GM19238 (cell line): ENCODE measurements at regions not wholly inside any gene's neighbourhood (a gene's known extent, or its start where the extent isn't known, plus 50 kb on each side); places are given as distances from the start of the nearest gene placed in this dataset.

Experiments used
- DNase-seq: peaks from one replicate; pipeline ENCODE4 v3.0.0; 2011; ENCODE audit warnings: low spot score; ENCODE audit not compliant: insufficient read length

DNA sequence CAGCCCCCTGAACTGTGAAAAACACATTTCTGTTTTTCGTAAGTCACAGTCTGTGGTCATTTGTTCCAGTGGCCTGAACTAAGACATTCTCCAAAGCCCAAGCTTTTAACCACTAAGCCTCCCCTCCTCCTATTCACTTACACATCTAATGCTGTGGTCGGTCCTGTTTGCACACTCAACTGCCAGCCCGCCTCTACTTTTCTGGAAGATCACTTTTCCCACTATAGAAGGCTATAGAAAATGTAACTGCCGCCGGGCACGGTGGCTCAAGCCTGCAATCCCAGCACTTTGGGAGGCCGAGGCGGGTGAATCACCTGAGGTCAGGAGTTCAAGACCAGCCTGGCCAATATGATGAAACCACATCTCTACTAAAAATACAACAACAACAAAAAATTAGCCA lies 524.7 kb upstream of the TMEM132C start:
- DNase-seq = no peak

DNA sequence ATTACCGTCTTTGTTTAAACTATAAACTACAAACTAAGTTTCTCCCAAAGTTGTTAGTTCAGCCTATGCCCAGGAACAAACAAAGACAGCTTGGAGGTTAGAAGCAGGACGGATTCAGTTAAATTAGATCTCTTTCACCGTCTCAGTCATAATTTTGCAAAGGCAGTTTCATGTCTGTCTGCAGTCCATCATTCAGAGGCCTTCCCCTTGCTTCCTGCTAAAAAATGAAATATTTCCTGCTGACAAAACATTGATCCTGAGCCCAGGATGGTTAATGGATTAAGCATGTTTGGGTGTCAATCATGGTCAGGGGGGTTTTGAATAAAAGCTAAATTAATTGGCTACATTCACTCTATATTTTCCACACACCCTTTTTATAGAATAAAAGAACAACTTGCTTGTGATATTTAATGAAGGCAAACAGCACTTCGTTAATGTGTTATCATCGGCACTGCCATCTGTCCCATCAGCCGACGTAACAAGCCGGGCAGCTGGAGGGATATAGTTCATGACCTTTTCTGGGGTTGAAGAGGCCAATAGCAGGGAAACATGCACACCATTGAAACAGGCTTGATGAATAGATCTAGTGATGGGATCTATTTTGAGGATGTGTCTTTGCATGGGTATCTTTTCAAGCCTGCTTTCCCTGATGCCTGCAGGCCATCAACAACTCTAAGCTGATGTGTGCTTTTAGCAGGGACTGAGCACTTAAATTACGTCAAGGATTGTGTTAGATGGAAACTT lies 521.3 kb upstream of the TMEM132C start:
- DNase-seq = no peak

DNA sequence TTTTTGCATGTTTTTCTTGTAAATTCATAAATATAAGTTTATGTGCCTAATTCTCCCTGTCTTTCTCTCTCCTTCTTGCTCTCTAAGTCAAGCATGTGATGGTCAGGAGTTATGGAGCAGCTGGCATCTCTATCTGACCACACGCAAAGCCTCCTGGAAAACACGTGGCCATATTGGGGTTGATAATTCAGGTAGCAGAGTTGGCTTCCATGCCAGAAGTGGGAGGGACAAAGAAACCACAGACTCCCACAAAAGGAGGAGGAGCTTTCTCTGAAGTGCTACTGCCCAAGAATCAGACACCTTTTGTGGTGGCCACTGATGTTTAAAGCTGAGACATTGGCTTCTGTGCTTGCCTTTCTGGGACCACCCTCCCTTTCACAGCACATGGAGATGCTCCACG lies 517.6 kb upstream of the TMEM132C start:
- no peak for DNase-seq

DNA sequence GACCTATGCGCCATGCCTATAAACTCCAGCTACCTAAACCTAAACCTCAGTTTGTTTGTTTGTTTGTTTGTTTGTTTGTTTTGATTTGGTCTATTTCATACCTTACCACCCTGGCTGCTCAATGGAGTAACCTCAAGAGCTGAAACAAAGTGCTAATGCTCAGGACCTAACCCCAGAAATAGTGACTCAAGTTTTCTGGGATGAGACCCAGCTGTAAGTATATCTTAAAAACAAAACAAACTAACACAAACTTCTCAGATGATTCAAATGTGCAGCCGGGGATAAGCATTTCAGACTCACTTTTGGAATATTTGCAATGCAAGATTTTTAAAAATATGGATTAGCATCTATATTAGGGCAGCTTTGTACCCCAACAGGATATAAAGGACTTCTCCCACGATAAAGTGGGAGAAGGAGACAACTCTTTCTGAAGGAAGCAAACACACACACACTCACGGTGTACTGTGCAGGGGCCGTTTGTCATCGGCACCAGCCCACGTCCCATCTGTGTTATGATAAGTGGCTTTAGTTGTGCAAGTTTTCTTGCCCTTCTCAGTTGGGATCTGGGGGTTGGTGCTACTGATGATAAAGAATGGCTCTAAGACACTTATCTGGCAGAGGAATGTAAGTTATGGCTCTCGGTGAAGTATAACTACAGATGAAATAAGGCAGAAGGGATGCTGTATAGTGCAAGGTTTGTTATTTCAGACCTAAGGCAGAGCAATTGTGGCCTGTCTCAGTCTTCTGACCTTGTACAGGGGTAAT lies 516.7 kb upstream of the TMEM132C start:
- DNase-seq = no peak

DNA sequence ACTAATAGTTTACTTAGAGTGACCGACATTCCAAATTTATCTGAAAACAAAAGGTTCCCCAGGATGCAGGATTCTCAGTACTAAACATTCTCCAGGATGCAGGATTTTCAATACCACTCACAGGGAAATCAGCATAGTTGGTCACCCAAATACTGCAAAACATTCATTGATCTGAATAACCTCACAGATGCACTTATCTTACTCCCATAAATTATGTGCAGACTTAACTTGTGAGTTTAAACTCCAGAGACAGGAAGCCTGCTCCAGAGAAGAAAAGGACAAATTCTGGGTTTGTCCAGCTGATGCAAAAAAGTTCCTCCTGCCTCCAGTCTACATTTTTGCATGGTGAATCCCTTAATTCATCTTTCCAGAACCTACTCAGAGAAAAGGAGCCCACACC lies 514.2 kb upstream of the TMEM132C start:
- no peak for DNase-seq

DNA sequence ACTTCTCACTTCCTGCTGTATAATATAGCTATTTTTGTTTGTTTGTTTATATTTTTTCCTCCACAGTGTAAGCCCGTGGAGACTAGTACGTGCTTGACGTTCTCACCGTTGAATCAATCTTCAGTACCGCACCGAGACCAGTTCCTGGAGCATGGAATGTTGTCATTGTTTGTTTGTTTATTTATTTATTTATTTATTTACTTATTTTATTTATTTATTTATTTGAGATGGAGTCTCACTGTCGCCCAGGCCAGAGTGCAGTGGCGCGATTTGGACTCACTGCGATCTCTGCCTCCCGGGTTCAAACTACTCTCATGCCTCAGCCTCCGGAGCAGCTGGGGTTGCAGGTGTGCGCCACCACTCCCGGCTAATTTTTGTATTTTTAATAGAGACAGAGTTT lies 506.6 kb upstream of the TMEM132C start:
- DNase-seq = no peak

DNA sequence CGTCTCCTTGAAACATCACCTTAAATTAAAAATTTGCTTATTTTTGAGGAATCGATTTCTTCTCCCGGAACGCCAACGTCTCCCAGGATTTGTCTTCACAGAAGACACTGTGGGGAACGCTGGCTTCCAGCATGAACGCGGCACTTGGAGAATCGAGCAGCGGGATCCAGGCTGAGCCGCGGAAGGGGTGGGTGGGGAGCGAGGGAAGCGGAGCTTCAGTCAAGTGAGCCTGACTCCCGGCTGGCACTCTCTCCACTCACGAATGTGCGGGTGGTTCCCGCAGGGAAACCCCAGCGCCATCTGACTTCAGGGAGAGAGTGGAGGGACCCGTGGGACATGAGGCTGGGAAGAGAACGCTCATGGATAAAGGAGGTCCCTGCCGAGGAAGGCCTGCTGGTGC lies 506.0 kb upstream of the TMEM132C start:
- no peak for DNase-seq

DNA sequence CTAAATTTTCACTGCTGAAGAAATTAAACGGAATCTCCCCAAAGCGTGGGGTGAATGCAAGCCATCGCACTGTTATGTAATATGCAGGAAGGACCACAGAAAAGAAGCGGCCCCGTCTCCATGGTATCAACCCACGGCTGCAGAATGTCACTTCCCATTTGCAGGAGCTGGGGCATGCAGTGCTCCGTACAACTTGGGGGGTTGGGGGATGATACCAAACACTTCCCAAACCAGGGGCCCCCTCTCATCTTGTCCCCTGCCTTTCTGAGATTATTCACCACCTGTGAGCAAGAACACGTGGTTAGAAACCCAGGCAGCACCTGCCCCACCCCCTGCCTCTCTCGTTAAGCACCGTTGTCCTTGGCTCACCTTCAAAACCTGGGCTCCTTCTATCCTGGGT lies 505.1 kb upstream of the TMEM132C start:
- DNase-seq = no peak

DNA sequence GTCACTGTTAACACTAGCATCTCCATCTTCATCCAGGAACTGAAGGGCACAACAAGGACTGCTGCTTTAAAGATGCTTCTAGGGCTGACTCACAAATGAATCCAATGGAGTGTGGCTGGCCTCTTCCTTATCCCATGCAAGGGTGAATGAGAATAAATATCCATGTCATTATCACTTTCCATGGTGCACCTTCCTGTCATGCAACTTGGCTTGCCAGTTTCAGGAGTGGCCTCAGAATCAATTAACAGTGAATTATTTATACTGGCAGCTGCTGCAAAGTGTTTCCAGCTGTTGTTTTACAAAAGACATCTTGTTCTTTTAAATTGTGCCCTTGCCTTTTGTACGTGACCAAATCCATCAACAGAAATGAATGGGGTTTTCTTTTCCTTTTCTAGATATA lies 499.3 kb upstream of the TMEM132C start:
- no peak for DNase-seq

DNA sequence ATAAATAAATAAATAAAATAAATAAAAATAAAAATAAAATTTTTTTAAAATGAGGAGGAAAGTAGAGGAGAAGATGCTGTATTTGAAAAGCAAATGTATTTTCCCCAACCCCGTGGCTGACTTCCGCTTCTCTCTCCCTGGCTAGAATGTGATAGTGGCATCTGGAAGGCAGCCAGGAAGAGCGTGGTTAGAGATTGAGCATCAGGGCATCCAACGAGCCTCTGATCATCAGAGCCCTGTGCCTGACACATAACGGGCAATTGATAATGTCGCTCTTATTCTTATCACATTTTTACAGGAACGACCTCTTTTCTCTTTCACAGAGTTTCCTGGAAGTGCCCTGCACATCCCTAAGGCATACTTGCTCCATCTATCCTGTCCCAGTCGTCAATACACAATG lies 496.9 kb upstream of the TMEM132C start:
- no peak for DNase-seq

DNA sequence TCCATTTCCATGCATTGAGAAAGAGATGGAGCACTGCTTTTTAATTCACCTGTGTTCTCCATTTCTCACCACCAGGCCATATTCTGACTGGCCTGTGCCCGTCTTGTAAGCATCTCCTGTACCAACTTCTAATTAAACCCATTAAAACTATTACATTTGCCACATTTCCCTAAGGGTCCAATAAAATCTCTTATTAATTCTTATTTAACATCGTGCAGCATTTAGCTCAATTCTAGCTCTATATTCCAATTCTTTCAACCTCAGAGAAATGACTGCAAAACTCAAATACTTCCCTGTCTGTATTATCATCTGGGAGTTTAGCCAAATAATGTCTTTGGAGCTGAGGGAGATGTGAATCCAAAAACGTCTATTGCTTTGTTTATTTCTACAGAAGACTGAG lies 495.4 kb upstream of the TMEM132C start:
- no peak for DNase-seq

DNA sequence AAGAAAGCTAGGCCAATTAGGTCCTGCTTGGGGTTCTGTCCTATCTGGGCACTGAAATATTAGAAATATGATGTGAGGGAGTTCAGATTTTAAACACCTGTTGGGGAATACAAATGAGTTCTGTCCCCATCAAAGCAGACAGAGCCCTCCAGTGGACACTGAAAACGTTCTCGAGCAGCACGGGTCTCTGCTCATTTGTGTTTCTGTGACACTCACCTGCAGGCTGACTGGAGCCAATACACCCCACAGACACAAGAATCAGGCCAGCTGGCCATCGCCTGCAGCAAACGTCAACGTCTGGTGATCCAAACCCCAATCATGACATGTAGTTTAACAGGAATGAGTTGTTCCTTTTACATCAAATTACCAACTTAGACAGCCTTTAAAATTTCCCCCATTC lies 493.4 kb upstream of the TMEM132C start:
- DNase-seq = no peak

DNA sequence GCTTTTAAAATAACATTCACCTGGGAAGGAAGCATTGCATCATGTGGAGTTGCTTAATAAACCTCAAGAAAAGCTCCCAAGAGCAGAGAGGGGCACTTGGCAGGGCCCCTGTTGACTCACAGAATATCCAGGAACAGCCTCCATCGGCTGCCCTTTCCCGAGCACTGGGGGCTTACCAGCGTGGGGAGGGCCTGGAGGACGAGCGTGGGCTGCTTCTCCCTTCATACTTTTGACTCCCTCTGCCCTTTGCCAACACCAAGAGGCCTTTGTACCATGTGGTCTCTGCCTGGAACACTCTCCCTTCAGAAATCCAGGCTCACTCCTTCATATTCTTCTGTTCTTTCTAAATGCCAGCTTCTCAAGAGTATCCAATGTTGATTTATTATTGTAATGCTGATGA lies 492.1 kb upstream of the TMEM132C start:
- DNase-seq = no peak

DNA sequence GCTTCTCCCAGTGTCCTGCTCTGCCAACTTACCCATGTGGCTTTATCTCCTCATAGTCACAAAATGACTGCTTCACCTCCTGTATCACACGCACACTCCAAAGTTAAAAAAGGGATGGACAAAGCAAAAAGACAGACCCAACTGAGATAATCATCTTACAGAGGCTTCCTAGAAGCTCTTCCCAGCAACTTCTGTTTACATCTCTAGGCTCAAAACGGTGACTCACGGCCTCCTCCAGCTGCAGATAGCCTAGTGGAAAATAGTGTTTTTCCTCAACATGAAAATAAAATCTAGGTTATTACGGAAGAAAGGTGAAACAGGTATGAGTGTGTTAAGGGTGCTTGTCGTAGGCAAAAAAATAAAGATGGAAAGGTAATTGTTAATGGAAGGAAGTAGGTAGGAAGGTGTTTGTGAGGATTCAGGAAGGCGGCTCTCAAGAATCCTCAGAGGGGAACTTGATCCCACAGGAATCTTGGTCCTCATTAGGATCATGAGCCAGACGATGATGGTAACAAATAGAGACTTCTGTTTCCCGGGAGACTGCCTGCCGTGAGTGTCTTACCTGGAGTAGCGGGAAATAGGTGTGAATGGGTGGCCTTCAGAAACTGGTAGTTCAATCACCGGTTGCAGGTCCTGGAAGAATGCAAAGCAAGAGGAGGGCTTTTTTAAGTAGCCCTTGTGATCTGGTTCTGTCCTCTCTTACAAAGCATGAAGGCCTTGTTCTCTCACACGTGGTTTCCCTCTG lies 487.5 kb upstream of the TMEM132C start:
- no peak for DNase-seq

DNA sequence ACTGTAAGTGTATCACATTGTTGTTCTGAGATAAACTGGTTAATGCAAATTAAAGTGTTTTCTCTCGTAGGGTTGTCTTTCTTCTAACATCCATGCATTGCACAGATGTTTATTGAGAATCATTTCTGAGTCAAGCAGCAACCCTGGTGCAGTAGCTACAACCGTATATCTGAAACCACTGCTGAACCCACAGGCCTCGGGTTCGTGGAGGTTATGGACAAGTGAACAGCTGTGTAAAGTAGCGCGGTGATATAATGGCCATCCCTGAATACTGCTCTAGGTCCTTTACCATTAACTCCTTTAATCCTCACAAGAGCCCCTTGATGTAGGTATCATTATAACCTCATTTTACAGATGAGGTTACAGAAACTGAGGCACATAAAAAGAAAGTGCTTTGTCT lies 486.1 kb upstream of the TMEM132C start:
- no peak for DNase-seq

DNA sequence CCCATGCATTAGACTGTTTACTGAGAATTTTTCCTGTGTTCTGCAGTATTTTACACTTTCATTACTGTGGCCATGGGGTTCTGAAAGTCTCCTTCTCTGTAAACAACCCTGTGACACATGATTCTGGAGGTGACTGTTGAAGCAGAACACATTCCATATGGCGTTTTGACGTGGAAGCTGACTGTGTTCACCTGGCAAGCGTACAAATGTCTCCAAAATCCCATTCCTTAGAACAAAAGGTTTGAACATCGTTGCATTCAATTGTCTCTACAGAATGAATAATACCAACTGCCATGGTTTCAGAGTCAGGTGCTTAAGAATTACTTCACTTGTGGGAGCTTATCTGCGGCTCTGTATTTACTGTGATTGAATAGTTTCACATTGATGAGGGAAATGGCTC lies 485.6 kb upstream of the TMEM132C start:
- no peak for DNase-seq

DNA sequence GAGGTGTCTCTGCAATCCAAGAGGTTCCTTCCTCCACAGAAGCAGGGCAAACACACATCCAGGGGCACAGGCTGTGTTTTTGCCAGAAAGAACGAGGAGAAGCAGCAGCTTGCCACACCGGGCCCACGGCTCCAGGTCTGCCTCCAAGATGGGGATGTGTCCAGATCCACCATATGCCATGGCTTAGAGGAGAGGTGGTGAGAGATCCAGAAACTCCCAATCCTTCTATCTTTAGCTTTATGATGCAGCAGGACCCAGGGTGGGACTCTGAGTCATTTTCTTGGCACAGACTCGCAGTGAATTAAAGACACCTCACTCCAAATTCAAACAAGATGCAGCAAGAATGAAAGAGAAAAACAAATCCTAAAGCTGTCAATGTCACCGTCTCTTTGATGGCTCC lies 481.4 kb upstream of the TMEM132C start:
- DNase-seq = no peak

DNA sequence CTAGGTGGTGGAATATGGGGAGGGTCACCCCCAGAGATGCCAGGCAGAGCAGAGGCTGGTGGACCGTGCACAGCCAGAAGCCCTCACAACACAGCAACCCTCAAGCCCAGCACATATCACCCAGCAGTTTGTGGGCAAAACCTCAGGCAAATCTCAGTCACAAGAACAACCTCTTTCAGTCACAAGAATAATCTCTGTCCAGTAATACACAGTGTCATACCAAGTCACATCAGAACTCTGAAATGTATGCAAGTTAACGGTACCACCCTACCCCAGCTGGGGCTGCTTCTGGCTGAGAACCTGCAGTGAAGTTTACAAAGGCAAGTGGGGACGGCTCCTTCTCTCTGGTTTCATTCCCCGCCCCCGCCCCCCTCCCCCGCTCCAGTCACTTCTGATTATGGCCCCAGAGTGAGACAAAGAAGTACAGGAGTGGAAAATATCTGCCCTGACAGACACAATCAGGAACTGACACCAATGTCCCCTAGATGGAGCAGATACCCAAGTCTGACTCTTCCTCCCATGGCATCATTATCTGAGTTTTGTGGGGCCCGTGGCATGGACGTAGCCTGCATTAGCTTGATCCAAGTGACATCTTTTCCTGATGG lies 480.9 kb upstream of the TMEM132C start:
- DNase-seq = no peak

DNA sequence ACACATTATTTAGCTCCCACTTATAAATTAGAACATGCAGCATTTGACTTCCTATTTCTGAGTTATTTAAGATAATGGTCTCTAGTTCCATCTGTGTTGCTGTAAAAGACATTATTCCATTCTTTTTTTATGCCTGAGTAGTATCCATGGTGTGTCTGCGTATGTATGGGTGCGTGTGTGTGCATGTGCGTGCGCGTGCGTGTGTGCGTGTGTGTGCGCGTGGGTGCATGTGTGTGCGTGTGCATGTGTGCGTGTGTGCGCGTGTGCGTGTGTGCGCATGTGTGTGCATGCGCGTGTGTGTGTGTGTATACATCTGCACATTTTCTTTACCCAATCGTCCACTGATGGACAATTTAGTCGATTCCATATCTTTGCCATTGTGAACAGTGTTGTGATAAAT lies 479.4 kb upstream of the TMEM132C start:
- DNase-seq = no peak

DNA sequence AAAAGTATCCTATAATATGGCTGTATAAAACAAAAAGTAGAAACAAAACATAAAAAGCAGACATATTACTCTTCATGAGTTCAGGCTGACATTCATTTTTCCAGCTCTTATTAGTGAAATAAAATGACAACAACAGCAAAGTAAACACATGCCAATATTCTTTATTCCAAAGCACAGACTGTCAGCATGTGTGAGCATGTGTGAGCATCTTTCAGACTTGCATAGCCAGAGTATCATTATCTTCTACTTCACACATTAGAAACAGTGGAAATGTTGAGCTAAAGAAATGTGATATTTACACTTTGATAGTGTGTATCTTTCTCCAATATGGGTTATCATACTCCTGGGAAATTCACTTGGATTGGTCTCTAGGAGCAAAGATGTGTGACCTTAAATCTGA lies 476.6 kb upstream of the TMEM132C start:
- DNase-seq = no peak

DNA sequence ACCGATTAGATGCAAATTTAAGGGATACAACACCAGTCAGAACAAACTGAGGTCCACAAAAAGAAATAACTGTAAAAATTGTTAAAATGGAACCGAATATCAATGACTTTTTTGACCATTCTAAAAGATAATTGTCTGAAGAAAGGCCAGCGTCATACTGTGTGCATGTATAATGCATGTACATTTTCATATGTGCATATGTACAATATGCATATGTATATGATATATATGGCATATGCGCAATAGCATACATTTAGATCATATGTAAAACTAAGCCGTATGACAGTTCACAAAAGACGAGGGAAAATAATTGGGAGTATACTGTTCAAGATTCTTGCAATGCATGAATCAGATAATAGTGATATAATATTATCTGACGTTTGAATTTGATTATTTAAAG lies 475.8 kb upstream of the TMEM132C start:
- DNase-seq = no peak

DNA sequence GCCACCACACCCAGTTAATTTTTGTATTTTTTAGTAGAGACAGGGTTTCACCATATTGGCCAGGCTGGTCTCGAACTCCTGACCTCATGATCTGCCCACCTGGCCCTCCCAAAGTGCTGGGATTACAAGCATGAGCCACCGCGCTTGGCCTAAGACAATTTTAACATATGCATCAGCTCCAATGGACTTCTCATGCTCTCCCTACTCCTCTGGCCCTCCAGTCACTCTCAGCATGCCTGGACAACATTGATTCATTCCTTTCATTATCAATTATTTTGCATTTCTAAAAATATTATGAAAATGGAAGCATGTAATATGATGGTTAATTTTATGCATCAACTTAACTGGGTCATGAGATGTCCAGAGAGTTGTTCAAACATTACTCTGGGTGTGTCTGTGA lies 469.1 kb upstream of the TMEM132C start:
- no peak for DNase-seq
